GM20000 (cell line): ENCODE measurements at regions not wholly inside any gene's neighbourhood (a gene's known extent, or its start where the extent isn't known, plus 50 kb on each side); places are given as distances from the start of the nearest gene placed in this dataset.

Experiments used
- DNase-seq: peaks from one replicate; pipeline ENCODE4 v3.0.0; 2012; ENCODE audit warnings: low spot score
- TF ChIP-seq, protein P1 (sequence below): IDR thresholded peaks from 2 replicates; pipeline ENCODE4 v1.5.1; 2012; ENCODE audit warnings: mild to moderate bottlenecking, control low read depth; ENCODE audit errors: extremely low read depth, missing control alignments

DNA sequence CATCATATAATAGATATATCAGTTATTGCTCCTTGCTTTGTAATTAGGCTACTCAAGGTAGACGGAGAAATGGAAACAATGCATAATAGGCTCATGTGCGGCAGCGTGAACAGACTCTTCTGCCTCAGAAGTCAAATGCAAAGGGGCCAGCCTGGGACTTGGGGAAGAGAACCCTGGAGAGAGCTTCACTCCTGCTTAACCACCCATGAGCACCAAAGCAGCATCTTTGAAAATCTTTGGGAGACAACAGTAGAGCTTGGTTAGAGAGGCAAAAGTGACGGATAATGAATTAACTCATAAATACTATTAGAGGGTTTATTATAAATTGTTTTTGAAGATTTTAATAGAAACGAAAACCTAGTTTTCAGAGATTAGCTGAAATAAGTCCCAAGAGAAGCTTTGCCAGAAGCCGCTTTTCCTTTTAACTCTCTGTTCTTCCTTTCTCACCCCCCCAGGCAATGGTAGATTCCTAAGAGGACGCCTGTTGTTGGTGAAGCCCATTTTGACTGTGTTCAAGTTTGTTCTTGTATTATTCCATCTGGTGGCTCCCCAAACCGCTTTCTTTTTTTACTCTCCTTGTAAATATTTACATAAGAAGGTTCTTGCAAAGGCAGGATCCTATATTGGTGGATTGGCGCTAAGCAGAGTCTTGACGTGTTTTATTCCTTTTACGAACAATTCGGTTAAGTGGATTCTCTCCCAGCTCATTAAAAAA is 196.0 kb upstream of the TPRG1 start:
- no peak for DNase-seq
- TF ChIP-seq, protein P1, sequence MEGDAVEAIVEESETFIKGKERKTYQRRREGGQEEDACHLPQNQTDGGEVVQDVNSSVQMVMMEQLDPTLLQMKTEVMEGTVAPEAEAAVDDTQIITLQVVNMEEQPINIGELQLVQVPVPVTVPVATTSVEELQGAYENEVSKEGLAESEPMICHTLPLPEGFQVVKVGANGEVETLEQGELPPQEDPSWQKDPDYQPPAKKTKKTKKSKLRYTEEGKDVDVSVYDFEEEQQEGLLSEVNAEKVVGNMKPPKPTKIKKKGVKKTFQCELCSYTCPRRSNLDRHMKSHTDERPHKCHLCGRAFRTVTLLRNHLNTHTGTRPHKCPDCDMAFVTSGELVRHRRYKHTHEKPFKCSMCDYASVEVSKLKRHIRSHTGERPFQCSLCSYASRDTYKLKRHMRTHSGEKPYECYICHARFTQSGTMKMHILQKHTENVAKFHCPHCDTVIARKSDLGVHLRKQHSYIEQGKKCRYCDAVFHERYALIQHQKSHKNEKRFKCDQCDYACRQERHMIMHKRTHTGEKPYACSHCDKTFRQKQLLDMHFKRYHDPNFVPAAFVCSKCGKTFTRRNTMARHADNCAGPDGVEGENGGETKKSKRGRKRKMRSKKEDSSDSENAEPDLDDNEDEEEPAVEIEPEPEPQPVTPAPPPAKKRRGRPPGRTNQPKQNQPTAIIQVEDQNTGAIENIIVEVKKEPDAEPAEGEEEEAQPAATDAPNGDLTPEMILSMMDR, result no peak

DNA sequence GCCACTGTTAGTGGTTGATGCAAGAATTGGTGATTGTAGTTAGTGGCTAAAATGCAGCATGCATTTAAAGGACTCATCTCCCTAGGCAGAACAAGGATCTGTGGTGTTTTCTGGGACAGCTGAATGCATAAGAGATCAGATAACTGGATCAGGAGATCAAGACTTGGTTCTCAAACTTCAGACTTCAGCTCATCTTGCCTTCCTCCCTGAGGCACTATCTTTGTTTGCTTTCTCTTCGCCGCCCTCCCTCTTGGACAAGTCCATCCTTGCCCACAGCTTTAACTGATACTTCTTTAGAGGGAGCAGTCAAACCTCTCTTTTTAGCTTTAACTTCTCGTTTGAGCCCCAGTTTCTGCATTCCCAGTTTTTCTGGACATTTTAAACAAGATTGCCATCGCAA is 195.4 kb upstream of the TPRG1 start:
- TF ChIP-seq, protein P1, result no peak
- no peak for DNase-seq

DNA sequence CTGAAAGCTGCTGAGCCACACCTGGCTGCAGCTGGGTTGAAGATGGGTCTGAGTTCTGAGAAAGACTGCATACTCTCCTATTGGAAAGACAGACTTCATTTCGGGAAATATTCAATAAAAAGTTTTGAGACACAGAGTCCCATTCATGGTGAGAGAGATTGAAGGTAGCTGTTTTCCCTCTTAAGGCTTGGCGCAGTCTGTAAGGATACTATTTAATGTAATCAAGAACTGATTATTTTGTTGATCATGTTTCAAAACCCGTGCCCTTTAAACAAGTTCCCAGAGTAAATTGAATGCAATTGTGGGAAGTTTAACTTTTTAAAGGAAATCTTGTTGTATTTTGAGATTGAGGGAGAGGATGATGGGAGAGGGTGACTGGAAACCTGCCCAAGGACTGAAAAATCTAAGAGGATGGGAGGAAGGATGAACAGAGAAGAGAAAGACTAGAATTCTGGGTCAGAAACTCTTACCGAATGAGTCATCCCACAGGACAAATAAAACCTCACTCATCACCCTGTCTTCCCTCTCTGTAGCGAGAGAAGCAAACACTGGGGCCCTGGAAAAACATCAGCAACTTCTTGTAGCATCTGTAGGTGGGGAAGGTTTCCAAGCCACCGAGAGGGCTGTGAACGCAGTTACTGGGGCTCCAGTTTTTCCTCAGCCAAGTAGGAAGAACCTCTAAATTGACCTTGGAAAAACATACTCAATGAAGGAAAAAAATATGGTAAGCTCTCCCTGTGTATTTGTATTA is 193.2 kb upstream of the TPRG1 start:
- TF ChIP-seq, protein P1, result no peak

DNA sequence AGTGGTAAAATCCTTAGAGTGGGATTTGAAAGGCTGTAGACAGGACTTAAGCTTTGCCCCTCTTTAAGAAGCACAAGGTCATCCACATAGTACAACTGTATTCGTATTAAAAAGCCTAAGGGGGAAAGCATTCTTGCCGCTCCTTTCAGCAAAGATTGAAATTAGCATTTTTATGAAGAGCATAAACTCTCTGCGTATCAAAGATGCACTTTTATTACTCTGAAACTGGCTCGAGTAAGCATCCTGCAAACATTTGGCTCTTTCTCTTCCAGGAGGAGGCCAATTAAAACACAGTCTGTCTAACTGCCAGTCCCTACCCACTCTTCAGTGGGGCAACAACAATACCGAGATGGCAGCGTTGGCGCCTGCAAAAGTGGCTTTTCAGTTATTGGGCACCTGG is 192.5 kb upstream of the TPRG1 start:
- TF ChIP-seq, protein P1, result no peak
- no peak for DNase-seq

More for the DNA sequence above, 193.2 kb upstream of the TPRG1 start:
- DNase-seq, result no peak

DNA sequence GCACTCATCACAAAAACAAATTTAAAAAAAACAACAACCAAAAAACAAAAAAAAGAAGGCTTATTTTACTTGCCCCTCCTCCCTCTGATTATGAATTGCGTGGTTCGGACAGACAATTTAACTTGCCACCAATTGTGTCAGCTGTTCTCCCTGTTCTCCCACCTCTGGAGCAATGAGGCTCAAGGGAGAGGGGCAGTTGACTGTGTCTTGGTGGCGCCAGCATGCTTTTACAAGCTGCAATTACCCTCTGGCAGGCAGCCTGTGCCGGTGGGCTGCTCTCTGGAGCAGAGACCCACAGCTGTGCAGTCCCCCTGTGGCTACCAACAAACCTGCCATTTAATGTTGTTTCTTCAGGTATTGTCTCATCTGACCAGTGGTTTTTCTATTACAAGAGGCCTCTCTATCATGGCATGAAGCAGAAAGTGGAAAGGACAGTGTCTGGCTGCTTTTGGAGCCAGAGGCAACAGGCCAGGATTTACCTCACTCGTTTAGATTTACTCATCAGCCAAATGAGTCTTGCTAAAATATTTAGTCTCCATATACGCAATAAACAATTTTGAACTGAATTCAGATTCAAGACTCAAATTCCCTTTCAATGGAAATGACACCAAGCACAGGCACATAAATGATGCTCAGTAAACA is 192.0 kb upstream of the TPRG1 start:
- TF ChIP-seq, protein P1, result no peak
- DNase-seq, result no peak

DNA sequence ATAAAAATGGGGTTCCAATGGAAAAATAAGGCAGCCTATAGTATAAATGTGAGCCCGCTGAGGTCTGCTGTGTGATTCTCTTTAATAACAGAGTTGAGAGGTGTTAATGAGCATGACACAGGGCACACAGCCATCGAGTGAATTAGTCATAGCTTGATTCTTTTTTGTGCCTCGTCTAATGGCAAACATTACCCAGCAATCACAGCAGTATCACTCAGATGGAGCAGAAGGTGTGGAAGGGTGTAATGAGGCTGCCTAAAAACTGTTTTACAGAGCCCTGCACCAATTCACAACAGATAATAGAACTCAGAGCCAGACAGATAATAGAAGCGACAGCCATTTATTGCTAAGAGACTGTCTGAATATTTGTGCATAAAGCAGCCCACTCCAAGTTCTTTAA is 178.6 kb upstream of the TPRG1 start:
- DNase-seq, result no peak
- TF ChIP-seq, protein P1, result no peak

DNA sequence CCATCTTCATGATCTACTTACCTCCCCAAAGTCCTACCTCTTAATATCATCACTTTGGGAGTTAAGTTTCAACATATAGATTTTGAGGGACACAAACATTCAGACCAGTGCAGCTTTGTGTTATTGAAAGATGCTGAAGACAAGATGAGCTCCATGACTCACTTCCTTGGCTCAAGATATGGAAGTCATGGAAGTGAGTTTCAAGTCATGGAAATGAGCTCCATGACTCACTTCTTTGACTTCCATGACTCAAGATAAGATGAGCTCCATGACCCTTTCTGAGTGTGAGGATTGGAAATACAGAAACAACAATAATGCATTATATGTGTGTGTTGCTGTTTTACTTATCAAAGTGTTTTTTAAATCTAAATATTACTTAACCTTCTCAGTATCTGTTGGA is 170.2 kb upstream of the TPRG1 start:
- TF ChIP-seq, protein P1, result no peak
- no peak for DNase-seq
